ENCODE measurements at regions not wholly inside any gene's neighbourhood (a gene's known extent, or its start where the extent isn't known, plus 50 kb on each side); places are given as distances from the start of the nearest gene placed in this dataset.

DNA sequence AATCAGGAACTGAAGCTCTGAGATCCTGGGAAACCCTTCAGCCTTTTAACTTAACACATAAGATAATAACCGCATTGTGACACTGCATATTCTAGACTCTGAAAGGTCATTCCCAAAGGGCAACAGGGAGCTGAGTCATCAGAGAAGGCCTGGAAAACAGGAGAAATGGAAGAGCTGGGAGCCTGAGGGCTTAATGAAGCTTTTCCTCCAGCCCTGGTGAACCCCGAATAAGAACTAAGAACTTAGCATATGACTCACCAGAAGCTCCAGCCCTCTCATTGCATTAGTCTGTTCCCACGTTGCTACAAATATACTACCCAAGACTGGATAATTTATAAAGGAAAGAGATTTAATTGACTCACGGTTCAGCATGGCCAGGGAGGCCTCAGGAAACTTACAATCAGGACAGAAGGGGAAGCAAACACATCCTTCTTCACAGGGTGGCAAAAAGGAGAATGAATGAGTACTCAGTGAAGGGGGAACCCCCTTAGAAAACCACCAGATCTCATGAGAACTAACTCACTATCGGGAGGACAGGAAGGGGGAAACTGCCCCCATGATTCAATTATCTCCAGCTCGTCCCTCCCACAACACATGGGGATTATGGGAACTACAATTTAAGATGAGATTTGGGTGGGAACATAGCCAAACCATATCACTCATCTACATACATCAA is 648.5 kb downstream of the TFAP2A start:
- TF ChIP-seq, protein P1, sequence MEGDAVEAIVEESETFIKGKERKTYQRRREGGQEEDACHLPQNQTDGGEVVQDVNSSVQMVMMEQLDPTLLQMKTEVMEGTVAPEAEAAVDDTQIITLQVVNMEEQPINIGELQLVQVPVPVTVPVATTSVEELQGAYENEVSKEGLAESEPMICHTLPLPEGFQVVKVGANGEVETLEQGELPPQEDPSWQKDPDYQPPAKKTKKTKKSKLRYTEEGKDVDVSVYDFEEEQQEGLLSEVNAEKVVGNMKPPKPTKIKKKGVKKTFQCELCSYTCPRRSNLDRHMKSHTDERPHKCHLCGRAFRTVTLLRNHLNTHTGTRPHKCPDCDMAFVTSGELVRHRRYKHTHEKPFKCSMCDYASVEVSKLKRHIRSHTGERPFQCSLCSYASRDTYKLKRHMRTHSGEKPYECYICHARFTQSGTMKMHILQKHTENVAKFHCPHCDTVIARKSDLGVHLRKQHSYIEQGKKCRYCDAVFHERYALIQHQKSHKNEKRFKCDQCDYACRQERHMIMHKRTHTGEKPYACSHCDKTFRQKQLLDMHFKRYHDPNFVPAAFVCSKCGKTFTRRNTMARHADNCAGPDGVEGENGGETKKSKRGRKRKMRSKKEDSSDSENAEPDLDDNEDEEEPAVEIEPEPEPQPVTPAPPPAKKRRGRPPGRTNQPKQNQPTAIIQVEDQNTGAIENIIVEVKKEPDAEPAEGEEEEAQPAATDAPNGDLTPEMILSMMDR (conservative IDR thresholded peaks at IDR 0.05; ENCODE audit: low read depth, low read length) = no peak
- no peak for TF ChIP-seq EZH2 (IDR thresholded peaks at IDR 0.05; ENCODE audit: low read length, unreplicated experiment)

Data from PC-3 (cell line).